HG02973 (cell line): ENCODE measurements at regions not wholly inside any gene's neighbourhood (a gene's known extent, or its start where the extent isn't known, plus 50 kb on each side); places are given as distances from the start of the nearest gene placed in this dataset.

ENCODE experiments used
- ATAC-seq: cut with Tn5 transposase; IDR thresholded peaks from one replicate; pipeline ENCODE4 v1.9.1; 2021; ENCODE audit warnings: moderate library complexity; ENCODE audit not compliant: unreplicated experiment

GRCh38 chr10:128902031-128902710 is 564.9 kb upstream of the MGMT start:
- no peak for ATAC-seq

- no peak for ATAC-seq
These were observed 559.7 kb upstream of the MGMT start for GRCh38 chr10:128907155-128907941.

DNA sequence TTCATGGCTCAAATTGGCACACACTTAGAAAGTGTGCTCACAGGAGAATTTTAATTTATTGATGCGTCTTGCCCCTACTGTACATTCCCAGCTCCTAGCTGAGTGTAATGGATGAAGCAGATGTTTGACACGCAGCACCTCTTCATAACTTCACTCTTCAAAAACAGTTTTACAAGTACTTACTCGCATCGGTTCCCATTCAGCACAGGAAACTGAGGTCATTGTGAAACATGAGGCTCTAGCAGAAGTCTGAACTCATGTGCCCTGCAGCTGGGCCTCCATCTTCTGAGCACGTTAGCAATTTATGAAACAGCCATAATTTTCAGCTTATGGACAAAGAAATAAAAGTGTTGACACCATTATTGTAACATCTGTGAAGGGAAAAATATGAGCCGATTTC is 558.9 kb upstream of the MGMT start:
- ATAC-seq = no peak

GRCh38 chr10:128908499-128908898 is 558.5 kb upstream of the MGMT start:
- no peak for ATAC-seq

- ATAC-seq = no peak
These were observed 554.3 kb upstream of the MGMT start for GRCh38 chr10:128912568-128913311.

- ATAC-seq = no peak
These were observed 552.4 kb upstream of the MGMT start for GRCh38 chr10:128914681-128915080.

DNA sequence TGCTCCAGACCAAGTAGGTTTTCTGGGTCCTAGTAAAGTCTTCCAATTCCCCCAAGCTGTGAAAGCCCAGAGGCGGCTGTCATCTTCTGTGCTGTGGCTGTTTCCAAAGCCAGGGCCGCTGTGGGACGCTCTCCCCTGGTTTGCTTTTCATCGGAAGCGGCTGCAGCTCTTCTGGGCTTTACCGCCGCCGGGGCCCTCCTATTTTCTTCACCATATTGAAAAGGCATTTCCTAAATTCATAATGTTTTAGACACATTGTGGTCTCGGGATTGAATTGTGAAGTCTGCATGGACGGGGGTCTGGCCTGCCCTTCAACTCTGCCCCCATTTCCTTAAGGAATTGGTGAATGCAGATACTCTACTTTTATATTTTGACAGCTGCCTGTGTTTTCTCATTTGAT is 551.4 kb upstream of the MGMT start:
- no peak for ATAC-seq

GRCh38 chr10:128916383-128916782 is 550.7 kb upstream of the MGMT start:
- no peak for ATAC-seq

DNA sequence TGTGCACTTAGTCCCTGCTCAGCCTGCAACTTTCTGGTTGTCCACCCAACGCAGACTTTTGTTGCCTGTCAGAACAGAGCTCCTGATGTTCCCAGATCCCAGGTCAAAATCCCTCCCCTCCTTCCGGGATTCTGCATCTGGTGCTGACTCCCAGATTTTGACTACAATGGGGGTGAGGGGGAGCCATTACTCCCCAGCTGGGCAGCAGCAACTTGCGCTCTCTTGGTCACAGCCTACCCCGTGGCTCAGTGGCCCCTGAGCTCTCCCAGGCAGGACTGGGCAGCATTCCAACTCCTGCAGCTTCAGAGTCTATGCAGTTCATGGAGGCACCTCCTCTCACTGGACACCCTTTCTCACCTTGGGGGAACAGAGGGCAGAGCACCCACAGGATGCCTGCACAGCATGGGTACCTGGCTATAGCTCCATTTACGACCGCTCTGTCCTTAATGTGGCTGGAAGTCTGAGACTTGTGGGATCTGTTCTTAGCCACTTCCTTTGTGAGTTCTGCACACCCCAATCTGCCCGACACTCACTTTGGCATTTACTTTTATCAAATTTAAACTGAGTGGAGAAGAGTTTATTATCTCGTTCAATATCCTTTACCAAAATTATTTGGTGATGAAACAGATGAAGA is 545.5 kb upstream of the MGMT start:
- no peak for ATAC-seq

DNA sequence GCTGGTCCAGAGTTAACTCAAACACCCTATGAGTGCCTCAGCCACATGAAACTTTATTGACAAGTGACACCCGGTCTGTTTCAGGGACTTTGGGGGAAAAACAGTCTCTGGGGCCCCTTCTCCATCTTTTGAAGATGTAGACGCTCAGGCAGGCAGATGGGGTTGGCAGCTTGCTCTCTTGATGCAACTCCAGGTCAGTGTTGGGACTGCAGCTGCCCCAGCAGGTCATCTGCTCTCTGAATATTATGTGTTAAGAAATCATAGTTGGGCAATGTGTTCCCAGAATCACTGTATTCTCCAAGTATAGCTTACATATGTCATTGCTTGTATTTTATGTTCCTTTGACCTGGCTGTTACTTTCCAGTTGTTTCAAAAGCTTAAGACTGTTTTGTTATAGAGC is 544.9 kb upstream of the MGMT start:
- no peak for ATAC-seq

DNA sequence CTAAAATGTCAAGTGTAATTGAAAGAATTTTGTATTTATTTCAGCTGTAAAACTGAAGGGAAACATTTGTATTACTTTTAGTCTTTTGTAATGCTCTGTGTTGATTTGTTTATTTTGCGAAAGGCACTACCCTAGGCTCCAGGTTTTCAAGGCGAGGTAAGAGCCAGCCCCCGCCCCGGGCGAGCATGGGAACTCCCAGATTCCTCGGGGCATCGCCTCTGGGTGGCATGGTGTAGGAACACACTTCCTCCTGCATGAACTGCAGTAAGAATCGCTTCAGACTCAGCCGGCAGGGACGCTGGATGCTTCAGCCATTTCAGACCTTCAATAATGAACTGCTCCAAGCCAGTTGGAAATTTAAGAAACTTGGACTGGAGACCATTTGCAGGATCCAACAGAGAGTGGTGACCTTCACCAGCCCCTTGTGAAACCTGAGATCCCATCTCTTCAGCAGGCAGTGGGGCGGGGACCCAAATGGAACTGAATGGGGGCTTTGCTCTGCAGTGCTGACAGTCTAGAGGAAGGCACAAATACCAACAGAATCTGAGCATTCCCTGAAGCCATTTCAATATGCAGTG is 544.3 kb upstream of the MGMT start:
- ATAC-seq = no peak

GRCh38 chr10:128924918-128925317 is 542.1 kb upstream of the MGMT start:
- ATAC-seq = no peak

DNA sequence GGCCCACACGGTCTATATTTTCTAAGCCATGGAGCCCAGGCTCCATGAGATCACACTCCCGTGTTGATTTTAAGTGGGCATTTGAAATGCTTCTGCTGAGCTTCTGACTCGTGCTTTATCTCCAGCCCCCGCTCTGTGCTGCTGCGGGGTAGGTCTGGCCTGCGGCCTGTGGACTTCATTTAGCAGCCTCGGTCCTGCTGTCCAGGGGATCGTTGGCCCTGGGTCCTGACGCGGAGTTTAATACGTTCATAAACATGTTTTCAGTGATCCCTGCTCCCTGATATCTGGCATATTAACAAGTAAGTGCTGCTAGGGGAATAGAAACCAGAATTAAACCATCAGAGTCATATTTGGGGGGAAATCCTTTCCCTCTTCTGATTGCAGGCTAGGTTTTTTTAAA is 540.3 kb upstream of the MGMT start:
- no peak for ATAC-seq

GRCh38 chr10:128927497-128928161 is 539.4 kb upstream of the MGMT start:
- ATAC-seq = no peak

GRCh38 chr10:128928231-128928836 is 538.7 kb upstream of the MGMT start:
- no peak for ATAC-seq

- ATAC-seq = no peak
These were observed 537.9 kb upstream of the MGMT start for GRCh38 chr10:128929131-128929530.

GRCh38 chr10:128929767-128930166 is 537.3 kb upstream of the MGMT start:
- ATAC-seq = no peak

DNA sequence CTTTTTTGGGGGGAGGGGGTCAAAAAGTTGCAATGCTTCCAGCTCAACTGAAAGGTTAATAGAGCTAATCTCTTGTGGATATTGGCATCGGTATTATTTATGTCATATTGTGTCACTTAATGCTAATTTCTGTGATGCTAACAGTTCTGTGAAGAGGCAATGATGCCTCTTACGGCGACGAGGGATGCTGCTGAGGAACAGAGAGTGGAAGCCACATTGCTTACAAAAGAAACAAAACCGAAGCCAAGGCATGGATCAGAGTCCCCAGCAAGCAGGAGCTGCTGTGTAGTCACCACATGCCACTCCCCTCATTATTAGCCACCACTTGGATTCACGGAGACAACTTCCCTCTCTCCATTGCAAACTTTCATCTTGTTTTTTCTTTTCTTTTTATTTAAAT is 536.5 kb upstream of the MGMT start:
- ATAC-seq = no peak

- no peak for ATAC-seq
These were observed 534.8 kb upstream of the MGMT start for GRCh38 chr10:128932071-128932820.
